ENCODE measurements at regions not wholly inside any gene's neighbourhood (a gene's known extent, or its start where the extent isn't known, plus 50 kb on each side); places are given as distances from the start of the nearest gene placed in this dataset.
"Not testable (repeated sequence)": the region's sequence is repeated elsewhere in the genome, so short reads cannot be mapped to it uniquely, and the experiment has no call there.

DNA sequence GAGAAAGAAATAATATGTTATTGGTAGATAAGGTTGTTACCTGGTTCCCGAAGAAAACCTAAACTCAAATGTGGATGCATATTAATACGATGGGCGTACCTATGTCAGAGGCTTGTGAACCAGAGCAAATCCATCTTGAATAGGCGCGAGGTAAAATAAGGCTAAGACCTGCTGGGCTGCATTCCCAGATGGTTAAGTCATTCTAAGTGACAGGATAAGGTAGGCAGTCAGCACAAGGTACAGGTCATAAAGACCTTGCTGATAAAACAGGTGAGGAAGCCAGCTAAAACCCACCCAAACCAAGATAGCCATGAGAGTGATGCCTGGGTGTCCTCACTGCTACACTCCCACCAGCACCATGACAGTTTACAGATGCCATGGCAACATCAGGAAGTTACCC lies 1400.1 kb downstream of the CDH8 start:
- no peaks in the 10 kb centered on the region for H3K9me3 ChIP-seq
- H3K4me1 ChIP-seq: no peaks in the 10 kb centered on the region
- no peaks in the 10 kb centered on the region for H3K27me3 ChIP-seq
- in situ Hi-C loops (cut with MboI; ENCODE audit: low sequenced_read_pairs in 4 of 4): no loop called here
- H3K27ac ChIP-seq: no peak overlapping the region
- no peak for TF ChIP-seq POLR2A (IDR thresholded peaks at IDR 0.05)
- TF ChIP-seq, protein P1, sequence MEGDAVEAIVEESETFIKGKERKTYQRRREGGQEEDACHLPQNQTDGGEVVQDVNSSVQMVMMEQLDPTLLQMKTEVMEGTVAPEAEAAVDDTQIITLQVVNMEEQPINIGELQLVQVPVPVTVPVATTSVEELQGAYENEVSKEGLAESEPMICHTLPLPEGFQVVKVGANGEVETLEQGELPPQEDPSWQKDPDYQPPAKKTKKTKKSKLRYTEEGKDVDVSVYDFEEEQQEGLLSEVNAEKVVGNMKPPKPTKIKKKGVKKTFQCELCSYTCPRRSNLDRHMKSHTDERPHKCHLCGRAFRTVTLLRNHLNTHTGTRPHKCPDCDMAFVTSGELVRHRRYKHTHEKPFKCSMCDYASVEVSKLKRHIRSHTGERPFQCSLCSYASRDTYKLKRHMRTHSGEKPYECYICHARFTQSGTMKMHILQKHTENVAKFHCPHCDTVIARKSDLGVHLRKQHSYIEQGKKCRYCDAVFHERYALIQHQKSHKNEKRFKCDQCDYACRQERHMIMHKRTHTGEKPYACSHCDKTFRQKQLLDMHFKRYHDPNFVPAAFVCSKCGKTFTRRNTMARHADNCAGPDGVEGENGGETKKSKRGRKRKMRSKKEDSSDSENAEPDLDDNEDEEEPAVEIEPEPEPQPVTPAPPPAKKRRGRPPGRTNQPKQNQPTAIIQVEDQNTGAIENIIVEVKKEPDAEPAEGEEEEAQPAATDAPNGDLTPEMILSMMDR (IDR thresholded peaks at IDR 0.05 in 4 of 5, conservative IDR thresholded peaks at IDR 0.05 in 1 of 5): no peak
- no peaks in the 10 kb centered on the region for H3K36me3 ChIP-seq
- no peak for DNase-seq
- H3K4me3 ChIP-seq: no peak overlapping the region
- no peak for ATAC-seq
- intact Hi-C loops (cut with DNase I; ENCODE audit: low total_unique reads): no loop called here

DNA sequence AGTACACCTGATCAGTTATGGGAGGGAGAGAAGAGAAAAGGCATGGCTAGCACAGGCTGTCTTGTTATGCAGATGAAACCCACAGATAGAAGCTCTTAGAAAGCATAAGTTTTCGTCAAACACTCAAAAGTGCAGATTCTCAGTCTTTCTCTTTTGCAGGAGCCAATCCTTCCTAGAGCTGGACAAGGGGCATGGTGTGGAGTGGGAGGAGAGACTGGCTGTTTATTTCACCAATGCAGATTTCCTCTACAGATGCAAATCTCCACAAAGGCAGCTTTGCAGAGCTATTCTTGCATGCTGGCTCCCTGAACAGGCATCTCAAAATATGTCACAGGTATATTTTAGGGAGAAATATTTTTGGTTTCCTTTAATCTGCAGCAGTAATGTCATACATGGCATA lies 1400.7 kb downstream of the CDH8 start:
- intact Hi-C loops (cut with DNase I; ENCODE audit: low total_unique reads): no loop called here
- DNase-seq: no peak
- no peaks in the 10 kb centered on the region for H3K27me3 ChIP-seq
- no peak for ATAC-seq
- no peaks in the 10 kb centered on the region for H3K4me1 ChIP-seq
- TF ChIP-seq, protein P1 (IDR thresholded peaks at IDR 0.05 in 4 of 5, conservative IDR thresholded peaks at IDR 0.05 in 1 of 5): no peak
- no peak for TF ChIP-seq POLR2A (IDR thresholded peaks at IDR 0.05)
- no peaks in the 10 kb centered on the region for H3K36me3 ChIP-seq
- H3K27ac ChIP-seq: no peak overlapping the region
- no peaks in the 10 kb centered on the region for H3K9me3 ChIP-seq
- no peak overlapping the region for H3K4me3 ChIP-seq
- in situ Hi-C loops (cut with MboI; ENCODE audit: low sequenced_read_pairs in 4 of 4): no loop called here

DNA sequence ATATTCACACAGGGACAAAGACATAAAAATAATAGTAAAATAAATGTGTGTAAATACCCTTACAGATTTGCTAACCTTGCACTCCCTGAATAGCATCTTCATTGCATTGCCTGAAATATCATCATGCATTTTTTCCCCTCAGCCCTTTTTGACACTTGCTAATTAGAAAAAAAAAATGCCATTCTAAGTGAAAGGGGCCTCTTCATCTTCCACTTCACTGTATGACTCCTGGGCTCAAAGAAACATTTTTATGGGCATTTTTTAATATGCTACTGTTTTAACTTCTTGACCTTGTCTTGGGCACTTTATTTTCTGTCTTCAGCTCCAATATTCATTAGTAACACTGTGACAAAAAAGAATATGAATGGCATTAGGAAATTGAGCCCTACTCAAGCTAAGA lies 1424.4 kb downstream of the CDH8 start:
- H3K4me3 ChIP-seq: no peak overlapping the region
- H3K4me1 ChIP-seq: no peaks in the 10 kb centered on the region
- in situ Hi-C loops (cut with MboI; ENCODE audit: low sequenced_read_pairs in 4 of 4) (no loop called here), intact Hi-C loops (cut with DNase I; ENCODE audit: low total_unique reads) (no loop called here)
- H3K9me3 ChIP-seq: no peaks in the 10 kb centered on the region
- TF ChIP-seq POLR2A (IDR thresholded peaks at IDR 0.05): no peak
- TF ChIP-seq, protein P1 (IDR thresholded peaks at IDR 0.05 in 4 of 5, conservative IDR thresholded peaks at IDR 0.05 in 1 of 5): no peak
- DNase-seq (no peak), ATAC-seq (no peak)
- H3K36me3 ChIP-seq: no peaks in the 10 kb centered on the region
- no peak overlapping the region for H3K27ac ChIP-seq
- no peaks in the 10 kb centered on the region for H3K27me3 ChIP-seq

DNA sequence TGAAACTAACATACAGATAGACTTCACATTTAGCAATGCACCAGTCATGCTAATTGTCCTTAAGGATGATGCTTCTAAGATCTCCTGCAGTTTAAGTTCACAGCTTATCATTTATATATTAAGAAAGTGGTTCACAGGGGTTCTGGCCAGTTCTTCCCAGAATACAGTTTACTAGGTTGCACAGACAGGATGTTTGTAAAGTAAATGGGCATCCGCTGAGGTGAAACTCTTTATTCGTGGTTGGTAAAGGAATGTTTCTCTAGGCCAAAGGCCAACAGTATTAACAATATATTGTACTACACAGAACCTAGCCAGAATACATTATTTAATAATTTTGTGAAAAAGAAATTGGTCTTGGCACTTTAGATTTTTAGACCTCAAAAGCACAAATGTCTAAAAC lies 1427.3 kb downstream of the CDH8 start:
- Histone ChIP-seq H3K27ac (no peak overlapping the region), H3K36me3 (no peaks in the 10 kb centered on the region), H3K9me3 (no peaks in the 10 kb centered on the region), H3K4me1 (no peaks in the 10 kb centered on the region), H3K27me3 (no peaks in the 10 kb centered on the region), H3K4me3 (no peak overlapping the region)
- intact Hi-C loops (cut with DNase I; ENCODE audit: low total_unique reads): no loop called here
- no peak for DNase-seq
- TF ChIP-seq, protein P1 (IDR thresholded peaks at IDR 0.05 in 4 of 5, conservative IDR thresholded peaks at IDR 0.05 in 1 of 5): no peak
- TF ChIP-seq POLR2A (IDR thresholded peaks at IDR 0.05): no peak
- ATAC-seq: no peak
- in situ Hi-C loops (cut with MboI; ENCODE audit: low sequenced_read_pairs in 4 of 4): no loop called here

DNA sequence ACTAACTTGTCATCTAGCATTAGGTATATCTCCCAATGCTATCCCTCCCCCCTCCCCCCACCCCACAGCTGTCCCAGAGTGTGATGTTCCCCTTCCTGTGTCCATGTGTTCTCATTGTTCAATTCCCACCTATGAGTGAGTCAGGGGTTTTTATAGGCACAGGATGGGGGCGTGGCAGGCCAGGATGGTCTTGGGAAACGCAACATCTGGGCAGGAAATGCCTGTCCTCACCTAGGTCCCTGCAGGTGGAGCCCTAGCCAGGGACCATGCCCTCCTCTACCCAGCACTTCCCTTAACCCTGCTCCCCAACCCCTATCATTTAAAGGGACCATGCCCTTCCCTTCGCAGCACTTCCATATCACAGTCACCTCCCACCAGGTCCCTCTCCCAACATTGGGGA lies 1430.6 kb downstream of the CDH8 start:
- DNase-seq; H3K36me3 ChIP-seq; intact Hi-C loops (cut with DNase I; ENCODE audit: low total_unique reads); H3K4me1 ChIP-seq; H3K9me3 ChIP-seq; in situ Hi-C loops (cut with MboI; ENCODE audit: low sequenced_read_pairs in 4 of 4); H3K27me3 ChIP-seq; ATAC-seq; H3K4me3 ChIP-seq; H3K27ac ChIP-seq: not testable (repeated sequence)
